Glutamatergic neuron (in vitro differentiated cells): ENCODE measurements at regions not wholly inside any gene's neighbourhood (a gene's known extent, or its start where the extent isn't known, plus 50 kb on each side); places are given as distances from the start of the nearest gene placed in this dataset.

ENCODE experiments used
- DNase-seq: peaks from one replicate; pipeline ENCODE4 v3.0.0; 2022
- H3K27ac Mint-ChIP-seq: one replicate; pipeline ENCODE4 v1.8.0; 2020; ENCODE audit warnings: mild to moderate bottlenecking, mixed read lengths, inconsistent platforms; ENCODE audit not compliant: unreplicated experiment
- H3K27me3 Mint-ChIP-seq: one replicate; pipeline ENCODE4 v1.8.0; 2020; ENCODE audit warnings: mild to moderate bottlenecking, moderate library complexity, mixed read lengths, inconsistent platforms; ENCODE audit not compliant: unreplicated experiment
- H3K36me3 Mint-ChIP-seq: one replicate; pipeline ENCODE4 v1.8.0; 2020; ENCODE audit warnings: mild to moderate bottlenecking, mixed read lengths, inconsistent platforms; ENCODE audit not compliant: unreplicated experiment
- H3K4me1 Mint-ChIP-seq: one replicate; pipeline ENCODE4 v1.8.0; 2020; ENCODE audit warnings: mild to moderate bottlenecking, low read depth, mixed read lengths, inconsistent platforms; ENCODE audit not compliant: unreplicated experiment
- H3K4me3 Mint-ChIP-seq: one replicate; pipeline ENCODE4 v1.8.0; 2020; ENCODE audit warnings: mild to moderate bottlenecking, mixed read lengths, inconsistent platforms; ENCODE audit not compliant: unreplicated experiment
- H3K9me3 Mint-ChIP-seq: one replicate; pipeline ENCODE4 v1.8.0; 2020; ENCODE audit warnings: mild to moderate bottlenecking, moderate library complexity, mixed read lengths, inconsistent platforms; ENCODE audit not compliant: unreplicated experiment
- CTCF ChIP-seq: fragments of 200-600 bp; sonication (generic); IDR thresholded peaks from one replicate; pipeline ENCODE4 v1.5.0; 2021; ENCODE audit not compliant: partially characterized antibody, unreplicated experiment

GRCh38 chr1:79353224-79353623 lies 346.7 kb upstream of the ADGRL4 start:
- DNase-seq, result no peak
- no peak overlapping the region for H3K4me3 Mint-ChIP-seq
- H3K27ac Mint-ChIP-seq, result no peak overlapping the region
- peaks cover 1% of the 10 kb centered on the region for H3K9me3 Mint-ChIP-seq
- peaks cover 1% of the 10 kb centered on the region for H3K4me1 Mint-ChIP-seq
- no peaks in the 10 kb centered on the region for H3K36me3 Mint-ChIP-seq
- H3K27me3 Mint-ChIP-seq, result no peaks in the 10 kb centered on the region
- peak; percentile 59 for TF ChIP-seq CTCF

- Mint-ChIP-seq H3K4me1 (no peaks in the 10 kb centered on the region), H3K27ac (no peak overlapping the region), H3K9me3 (no peaks in the 10 kb centered on the region), H3K4me3 (no peak overlapping the region), H3K27me3 (no peaks in the 10 kb centered on the region), H3K36me3 (no peaks in the 10 kb centered on the region)
- TF ChIP-seq CTCF, result no peak
- no peak for DNase-seq
These were observed 320.3 kb upstream of the ADGRL4 start for GRCh38 chr1:79326875-79327274.

GRCh38 chr1:79325705-79326104 lies 319.2 kb upstream of the ADGRL4 start:
- no peaks in the 10 kb centered on the region for H3K27me3 Mint-ChIP-seq
- no peaks in the 10 kb centered on the region for H3K4me1 Mint-ChIP-seq
- H3K9me3 Mint-ChIP-seq, result no peaks in the 10 kb centered on the region
- H3K27ac Mint-ChIP-seq, result no peak overlapping the region
- no peak overlapping the region for H3K4me3 Mint-ChIP-seq
- H3K36me3 Mint-ChIP-seq, result no peaks in the 10 kb centered on the region
- no peak for DNase-seq
- no peak for TF ChIP-seq CTCF

- no peak overlapping the region for H3K27ac Mint-ChIP-seq
- H3K4me1 Mint-ChIP-seq, result no peaks in the 10 kb centered on the region
- H3K9me3 Mint-ChIP-seq, result no peaks in the 10 kb centered on the region
- no peak overlapping the region for H3K4me3 Mint-ChIP-seq
- H3K36me3 Mint-ChIP-seq, result no peaks in the 10 kb centered on the region
- H3K27me3 Mint-ChIP-seq, result no peaks in the 10 kb centered on the region
- no peak for TF ChIP-seq CTCF
- DNase-seq, result no peak
These were observed 318.6 kb upstream of the ADGRL4 start for GRCh38 chr1:79325126-79325525.

GRCh38 chr1:79323239-79324025 lies 316.9 kb upstream of the ADGRL4 start:
- Mint-ChIP-seq H3K27ac (no peak overlapping the region), H3K27me3 (no peaks in the 10 kb centered on the region), H3K9me3 (no peaks in the 10 kb centered on the region), H3K36me3 (no peaks in the 10 kb centered on the region), H3K4me1 (no peaks in the 10 kb centered on the region), H3K4me3 (no peak overlapping the region)
- TF ChIP-seq CTCF, result no peak
- no peak for DNase-seq
